VCaP (cell line): ENCODE measurements at regions not wholly inside any gene's neighbourhood (a gene's known extent, or its start where the extent isn't known, plus 50 kb on each side); places are given as distances from the start of the nearest gene placed in this dataset.
"Not testable (repeated sequence)": the region's sequence is repeated elsewhere in the genome, so short reads cannot be mapped to it uniquely, and the experiment has no call there.

Experiments used
- H3K27ac ChIP-seq: fragments of 450-650 bp; 2 replicates; pipeline ENCODE4 v1.5.1; 2017
- TF ChIP-seq, protein P1 (sequence below): fragments of 450-650 bp; conservative IDR thresholded peaks from 2 replicates; pipeline ENCODE4 v1.5.1; 2017; ENCODE audit warnings: mild to moderate bottlenecking, moderate library complexity

DNA sequence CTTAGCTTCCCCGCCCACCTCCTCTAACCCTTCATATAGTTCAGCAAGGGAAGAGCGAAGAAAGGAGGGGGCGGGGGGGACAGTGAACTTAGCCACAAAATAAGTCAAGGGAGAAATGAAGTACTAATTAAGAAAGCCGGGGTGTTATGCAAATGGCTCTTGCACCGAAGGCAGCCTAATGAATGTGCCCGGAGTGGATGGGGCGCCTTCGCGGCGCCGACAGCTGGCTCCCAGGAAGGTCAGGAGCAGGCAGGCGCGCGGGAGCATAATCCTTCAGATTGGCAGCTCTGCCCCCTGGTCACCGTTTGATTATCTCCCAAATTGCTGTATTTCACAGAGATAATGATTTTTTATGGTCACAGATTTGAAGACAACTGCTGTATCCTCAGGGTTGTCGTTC, 395.1 kb downstream of the TFAP2B start:
- TF ChIP-seq, protein P1, sequence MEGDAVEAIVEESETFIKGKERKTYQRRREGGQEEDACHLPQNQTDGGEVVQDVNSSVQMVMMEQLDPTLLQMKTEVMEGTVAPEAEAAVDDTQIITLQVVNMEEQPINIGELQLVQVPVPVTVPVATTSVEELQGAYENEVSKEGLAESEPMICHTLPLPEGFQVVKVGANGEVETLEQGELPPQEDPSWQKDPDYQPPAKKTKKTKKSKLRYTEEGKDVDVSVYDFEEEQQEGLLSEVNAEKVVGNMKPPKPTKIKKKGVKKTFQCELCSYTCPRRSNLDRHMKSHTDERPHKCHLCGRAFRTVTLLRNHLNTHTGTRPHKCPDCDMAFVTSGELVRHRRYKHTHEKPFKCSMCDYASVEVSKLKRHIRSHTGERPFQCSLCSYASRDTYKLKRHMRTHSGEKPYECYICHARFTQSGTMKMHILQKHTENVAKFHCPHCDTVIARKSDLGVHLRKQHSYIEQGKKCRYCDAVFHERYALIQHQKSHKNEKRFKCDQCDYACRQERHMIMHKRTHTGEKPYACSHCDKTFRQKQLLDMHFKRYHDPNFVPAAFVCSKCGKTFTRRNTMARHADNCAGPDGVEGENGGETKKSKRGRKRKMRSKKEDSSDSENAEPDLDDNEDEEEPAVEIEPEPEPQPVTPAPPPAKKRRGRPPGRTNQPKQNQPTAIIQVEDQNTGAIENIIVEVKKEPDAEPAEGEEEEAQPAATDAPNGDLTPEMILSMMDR: no peak
- no peak overlapping the region for H3K27ac ChIP-seq

DNA sequence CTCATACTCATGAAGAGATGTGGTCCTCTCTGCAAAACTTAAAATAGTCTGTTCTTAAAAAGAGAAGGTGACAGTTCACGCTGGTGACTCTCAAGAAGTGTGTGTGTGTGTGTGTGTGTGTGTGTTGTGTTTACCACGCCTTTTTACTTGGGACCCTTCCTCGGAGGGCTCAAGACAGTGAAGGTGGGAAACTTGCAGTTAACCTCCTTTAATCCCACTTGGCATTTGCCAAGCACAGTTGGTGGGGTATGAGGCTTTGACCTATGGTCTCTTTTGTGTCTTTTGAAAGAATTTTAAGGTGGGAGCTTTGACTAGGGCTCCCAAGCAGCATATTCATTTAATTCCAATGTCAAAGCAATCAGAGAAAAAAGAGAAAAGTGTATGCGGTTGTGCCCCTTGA, 395.8 kb downstream of the TFAP2B start:
- TF ChIP-seq, protein P1: no peak

DNA sequence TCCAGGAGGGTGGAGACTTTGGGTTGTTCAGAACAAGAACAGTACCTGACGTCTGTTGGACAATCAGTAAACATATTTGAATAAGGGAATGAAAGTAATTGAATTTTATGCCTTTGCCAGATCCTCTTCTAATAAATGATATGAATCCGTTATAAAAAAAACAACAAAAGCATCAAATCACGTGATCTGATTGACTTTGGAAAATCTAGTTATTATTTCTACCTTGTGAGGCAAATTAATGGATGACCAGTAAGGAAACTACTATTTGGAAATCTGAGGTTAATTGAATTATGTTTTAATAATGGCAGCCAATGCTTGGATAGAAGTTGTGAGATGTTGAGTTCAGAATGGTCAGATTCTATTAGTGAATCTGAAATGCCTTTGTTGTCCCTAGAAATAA, 399.5 kb downstream of the TFAP2B start:
- no peak overlapping the region for H3K27ac ChIP-seq
- TF ChIP-seq, protein P1: no peak

More for the DNA sequence above, 395.8 kb downstream of the TFAP2B start:
- no peak overlapping the region for H3K27ac ChIP-seq

DNA sequence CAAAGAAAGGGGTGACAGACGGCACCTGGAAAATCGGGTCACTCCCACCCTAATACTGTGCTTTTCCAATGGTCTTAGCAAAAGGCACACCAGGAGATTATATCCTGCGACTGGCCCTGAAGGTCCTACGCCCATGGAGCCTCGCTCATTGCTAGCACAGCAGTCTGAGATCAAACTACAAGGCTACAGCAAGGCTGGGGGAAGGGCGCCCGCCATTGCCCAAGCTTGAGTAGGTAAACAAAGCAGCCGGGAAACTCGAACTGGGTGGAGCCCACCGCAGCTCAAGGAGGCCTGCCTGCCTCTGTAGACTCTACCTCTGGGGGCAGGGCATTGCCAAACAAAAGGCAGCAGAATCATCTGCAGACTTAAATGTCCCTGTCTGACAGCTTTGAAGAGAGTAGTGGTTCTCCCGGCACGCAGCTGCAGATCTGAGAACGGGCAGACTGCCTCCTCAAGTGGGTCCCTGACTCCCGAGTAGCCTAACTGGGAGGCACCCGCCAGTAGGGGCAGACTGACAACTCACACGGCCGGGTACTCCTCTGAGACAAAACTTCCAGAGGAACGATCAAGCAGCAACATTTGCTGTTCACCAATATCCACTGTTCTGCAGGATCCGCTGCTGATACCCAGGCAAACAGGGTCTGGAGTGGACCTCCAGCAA, 406.0 kb downstream of the TFAP2B start:
- H3K27ac ChIP-seq: not testable (repeated sequence)

DNA sequence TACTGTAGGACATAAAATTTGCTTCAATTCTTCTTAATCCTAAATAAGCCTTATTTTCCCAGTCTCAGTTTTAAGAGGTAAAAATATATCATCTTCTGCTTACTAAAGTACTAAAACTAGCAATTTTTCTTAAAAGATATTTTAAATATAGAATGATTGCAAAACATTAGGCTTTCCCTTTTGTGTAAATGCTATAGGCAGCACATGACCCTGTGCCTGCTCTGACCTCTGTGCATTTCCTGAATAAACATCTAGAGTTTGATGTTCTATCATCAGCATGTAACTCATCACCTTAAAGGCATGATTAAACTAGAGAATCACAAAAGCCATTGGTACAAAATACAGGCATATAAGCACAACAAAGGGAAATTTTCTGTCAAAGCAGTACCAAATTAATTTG, 422.7 kb downstream of the TFAP2B start:
- no peak overlapping the region for H3K27ac ChIP-seq
- TF ChIP-seq, protein P1: no peak

DNA sequence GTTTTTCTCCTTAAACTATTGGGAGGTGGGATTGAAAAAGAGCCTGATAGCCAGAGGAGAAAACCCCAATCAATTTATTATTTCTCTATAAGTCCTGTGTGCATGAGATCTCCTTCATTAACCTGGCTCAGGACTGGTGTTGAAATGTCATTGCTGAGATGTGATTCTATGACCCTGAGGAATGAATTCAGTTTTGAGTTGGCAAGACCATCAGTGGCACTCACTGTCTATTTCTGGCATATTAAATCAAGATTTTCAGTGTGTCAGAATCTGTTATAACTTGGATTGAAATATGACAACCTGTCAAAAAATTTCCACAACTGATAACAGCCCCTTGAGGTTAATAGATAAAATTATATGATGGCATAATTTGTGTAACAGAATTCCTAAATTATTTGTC, 431.1 kb downstream of the TFAP2B start:
- H3K27ac ChIP-seq: no peak overlapping the region
- TF ChIP-seq, protein P1: no peak

DNA sequence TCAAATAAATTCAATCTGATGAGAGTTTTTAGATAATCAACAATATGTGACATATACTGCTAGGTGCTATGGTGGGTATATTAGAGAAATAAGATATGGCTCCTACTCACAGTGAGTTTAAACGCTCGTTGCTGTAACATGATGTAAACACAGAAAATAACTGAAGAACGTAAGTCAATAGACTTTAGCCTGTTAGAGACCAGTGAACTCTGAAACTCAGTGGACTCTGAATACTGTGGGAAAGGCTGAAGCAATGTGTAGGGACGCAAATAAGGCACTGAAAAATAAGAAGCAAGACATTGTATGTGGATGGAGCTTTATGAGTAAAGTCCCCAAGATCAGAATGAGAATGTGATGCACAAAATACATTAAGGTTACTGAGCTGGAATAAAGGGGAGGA, 431.6 kb downstream of the TFAP2B start:
- TF ChIP-seq, protein P1: no peak
- H3K27ac ChIP-seq: no peak overlapping the region

DNA sequence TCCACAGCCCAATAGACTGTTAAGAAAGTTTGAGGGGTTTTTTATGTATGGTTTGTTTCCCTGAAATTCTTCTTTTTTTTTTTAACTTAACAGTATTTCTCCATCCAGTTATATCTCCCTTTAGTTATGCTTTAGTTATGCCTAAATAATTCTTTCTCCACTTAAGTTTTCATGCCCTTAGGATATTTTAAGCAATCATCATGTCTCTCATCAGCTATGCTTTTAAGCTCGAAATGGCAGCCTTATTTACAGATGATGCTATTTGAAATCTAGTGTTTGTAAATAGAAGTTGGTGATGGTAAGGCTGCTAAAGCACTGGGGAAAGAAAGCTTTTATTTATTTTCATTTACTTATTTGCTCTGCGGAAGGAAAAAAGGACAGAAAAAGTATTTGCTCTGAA, 439.3 kb downstream of the TFAP2B start:
- H3K27ac ChIP-seq: no peak overlapping the region
- TF ChIP-seq, protein P1: no peak
